Subcutaneous abdominal adipose tissue (tissue), 5 donors: ENCODE measurements at regions not wholly inside any gene's neighbourhood (a gene's known extent, or its start where the extent isn't known, plus 50 kb on each side); places are given as distances from the start of the nearest gene placed in this dataset.

Source experiments
- H3K27ac ChIP-seq: one replicate; pipeline ENCODE4 v1.7.0; 2013; ENCODE audit warnings: low read depth, mild to moderate bottlenecking, inconsistent platforms, low read length, moderate library complexity
- H3K27me3 ChIP-seq, 5 donors: one replicate each; pipeline ENCODE4 v1.7.0; 2013; ENCODE audit warnings: low read length in 5 of 5, inconsistent platforms in 1 of 5; ENCODE audit not compliant: control insufficient read depth in 5 of 5, insufficient read depth in 4 of 5
- H3K36me3 ChIP-seq, 5 donors: one replicate each; pipeline ENCODE4 v1.7.0; 2013; ENCODE audit warnings: low read length in 5 of 5; ENCODE audit not compliant: control insufficient read depth in 5 of 5, insufficient read depth in 5 of 5
- H3K4me1 ChIP-seq, 5 donors: one replicate each; pipeline ENCODE4 v1.7.0; 2013; ENCODE audit warnings: low read length in 5 of 5, mild to moderate bottlenecking in 3 of 5, moderate library complexity in 1 of 5; ENCODE audit not compliant: control insufficient read depth in 5 of 5, insufficient read depth in 5 of 5
- H3K4me3 ChIP-seq, 5 donors: one replicate each; pipeline ENCODE4 v1.7.0; 2013; ENCODE audit warnings: low read length in 5 of 5, low read depth in 1 of 5
- H3K9ac ChIP-seq, 5 donors: one replicate each; pipeline ENCODE4 v1.7.0; 2013; ENCODE audit warnings: low read length in 5 of 5, mild to moderate bottlenecking in 4 of 5, moderate library complexity in 3 of 5
- H3K9me3 ChIP-seq, 5 donors: one replicate each; pipeline ENCODE4 v1.7.0; 2013; ENCODE audit warnings: low read length in 5 of 5; ENCODE audit not compliant: control insufficient read depth in 5 of 5
- donor health status: healthy.
- donor health status: healthy.
- donor health status: healthy.
- donor health status: healthy.
- donor health status: healthy.

GRCh38 chr2:160838147-160838546 lies 322.1 kb upstream of the TANK start:
- Histone ChIP-seq H3K9me3 (peaks cover 0 to 8% (median 3%) of the 10 kb centered on the region in 5 donors), H3K36me3 (no peaks in the 10 kb centered on the region), H3K4me1 (no peaks in the 10 kb centered on the region), H3K27ac (no peak overlapping the region), H3K9ac (no peak overlapping the region), H3K4me3 (no peak overlapping the region), H3K27me3 (no peaks in the 10 kb centered on the region)

GRCh38 chr2:160838691-160839090 lies 321.5 kb upstream of the TANK start:
- Histone ChIP-seq H3K9me3 (peaks cover 0 to 10% (median 4%) of the 10 kb centered on the region in 5 donors), H3K27ac (no peak overlapping the region), H3K4me1 (no peaks in the 10 kb centered on the region), H3K4me3 (no peak overlapping the region), H3K36me3 (no peaks in the 10 kb centered on the region), H3K27me3 (no peaks in the 10 kb centered on the region), H3K9ac (no peak overlapping the region)

GRCh38 chr2:160842286-160842685 lies 317.9 kb upstream of the TANK start:
- Histone ChIP-seq H3K4me3 (no peak overlapping the region), H3K27ac (no peak overlapping the region), H3K36me3 (no peaks in the 10 kb centered on the region), H3K9ac (no peak overlapping the region), H3K27me3 (no peaks in the 10 kb centered on the region), H3K4me1 (no peaks in the 10 kb centered on the region), H3K9me3 (peaks cover 0 to 17% (median 5%) of the 10 kb centered on the region in 5 donors)

GRCh38 chr2:160859096-160859495 lies 301.1 kb upstream of the TANK start:
- Histone ChIP-seq H3K4me3 (no peak overlapping the region), H3K4me1 (peaks cover 0 to 2% (median 0%) of the 10 kb centered on the region in 5 donors), H3K27me3 (no peaks in the 10 kb centered on the region), H3K36me3 (no peaks in the 10 kb centered on the region), H3K9me3 (no peaks in the 10 kb centered on the region), H3K27ac (no peak overlapping the region), H3K9ac (no peak overlapping the region)

- Histone ChIP-seq H3K36me3 (no peaks in the 10 kb centered on the region), H3K9ac (no peak overlapping the region)
Observed at GRCh38 chr2:160862226-160862625, 298.0 kb upstream of the TANK start.

GRCh38 chr2:160868891-160869290 lies 291.3 kb upstream of the TANK start:
- Histone ChIP-seq H3K4me3 (no peak overlapping the region), H3K36me3 (no peaks in the 10 kb centered on the region), H3K4me1 (peaks cover 0 to 26% (median 20%) of the 10 kb centered on the region in 5 donors), H3K9me3 (no peaks in the 10 kb centered on the region), H3K9ac (no peak overlapping the region), H3K27me3 (no peaks in the 10 kb centered on the region), H3K27ac (peak overlapping the region; percentile 7)

More at GRCh38 chr2:160862226-160862625, 298.0 kb upstream of the TANK start:
- H3K27ac ChIP-seq: no peak overlapping the region
- H3K27me3 ChIP-seq: no peaks in the 10 kb centered on the region
- no peaks in the 10 kb centered on the region for H3K9me3 ChIP-seq
- peaks cover 0 to 2% (median 0%) of the 10 kb centered on the region in 5 donors for H3K4me1 ChIP-seq
- H3K4me3 ChIP-seq: no peak overlapping the region

- Histone ChIP-seq H3K36me3 (no peaks in the 10 kb centered on the region), H3K4me1 (peaks cover 0 to 26% (median 20%) of the 10 kb centered on the region in 5 donors), H3K9ac (no peak overlapping the region), H3K4me3 (peak overlapping the region in 1 of 5 donors; percentile 29), H3K9me3 (no peaks in the 10 kb centered on the region), H3K27ac (peak overlapping the region; percentile 38), H3K27me3 (no peaks in the 10 kb centered on the region)
Observed at GRCh38 chr2:160869411-160869810, 290.8 kb upstream of the TANK start.

GRCh38 chr2:160870729-160871465 lies 289.3 kb upstream of the TANK start:
- Histone ChIP-seq H3K9me3 (no peaks in the 10 kb centered on the region), H3K9ac (no peak overlapping the region), H3K27me3 (no peaks in the 10 kb centered on the region), H3K4me1 (peaks cover 0 to 26% (median 20%) of the 10 kb centered on the region in 5 donors), H3K4me3 (peak overlapping the region in 2 of 5 donors; percentile 7 to 29), H3K36me3 (no peaks in the 10 kb centered on the region), H3K27ac (peak overlapping the region; percentile 26)

GRCh38 chr2:160871953-160872352 lies 288.3 kb upstream of the TANK start:
- no peak overlapping the region for H3K9ac ChIP-seq
- H3K27me3 ChIP-seq: no peaks in the 10 kb centered on the region
- H3K36me3 ChIP-seq: no peaks in the 10 kb centered on the region
- H3K4me3 ChIP-seq: no peak overlapping the region
- no peak overlapping the region for H3K27ac ChIP-seq
- H3K9me3 ChIP-seq: no peaks in the 10 kb centered on the region
- H3K4me1 ChIP-seq: peaks cover 0 to 26% (median 20%) of the 10 kb centered on the region in 5 donors

GRCh38 chr2:160876029-160876428 lies 284.2 kb upstream of the TANK start:
- Histone ChIP-seq H3K4me3 (no peak overlapping the region), H3K9me3 (no peaks in the 10 kb centered on the region), H3K27ac (no peak overlapping the region), H3K36me3 (no peaks in the 10 kb centered on the region), H3K4me1 (peaks cover 0 to 5% (median 3%) of the 10 kb centered on the region in 5 donors), H3K9ac (no peak overlapping the region), H3K27me3 (no peaks in the 10 kb centered on the region)
